Erythroblast (primary cell): ENCODE measurements at regions not wholly inside any gene's neighbourhood (a gene's known extent, or its start where the extent isn't known, plus 50 kb on each side); places are given as distances from the start of the nearest gene placed in this dataset.

Source experiments
- DNase-seq, 2 experiments: peaks; one replicate each; lab custom pipeline; 2025; lab: John Stamatoyannopoulos, UW
- GATA1 ChIP-seq: IDR thresholded peaks from 2 replicates; pipeline ENCODE4 v1.6.1; 2011; ENCODE audit warnings: low read depth, mild to moderate bottlenecking, control low read depth, low read length, moderate library complexity
- POLR2A ChIP-seq: IDR thresholded peaks from 2 replicates; pipeline ENCODE4 v1.6.1; 2011; ENCODE audit warnings: mild to moderate bottlenecking, low read length

GRCh38 chr3:42020684-42021307, 58.9 kb upstream of the ULK4 start:
- no peak for DNase-seq
- TF ChIP-seq GATA1, result no peak
- no peak for TF ChIP-seq POLR2A

GRCh38 chr3:42019953-42020260, 58.0 kb upstream of the ULK4 start:
- TF ChIP-seq GATA1, result no peak
- TF ChIP-seq POLR2A, result no peak
- DNase-seq, result no peak

GRCh38 chr3:42019144-42019952, 57.4 kb upstream of the ULK4 start:
- TF ChIP-seq GATA1 (no peak), POLR2A (no peak)
- DNase-seq, result no peak

- no peak for TF ChIP-seq GATA1
- no peak for TF ChIP-seq POLR2A
- DNase-seq, result peak; percentile 24 to 32
Measured at GRCh38 chr3:42014921-42015533, 53.1 kb upstream of the ULK4 start.

- TF ChIP-seq POLR2A (no peak), GATA1 (no peak)
- peak in 1 of 2 experiments; percentile 50 for DNase-seq
Measured at GRCh38 chr3:42014458-42014920, 52.6 kb upstream of the ULK4 start.

- TF ChIP-seq POLR2A (no peak), GATA1 (no peak)
- peak; percentile 65 to 67 for DNase-seq
Measured at GRCh38 chr3:42013691-42014457, 52.0 kb upstream of the ULK4 start.

GRCh38 chr3:42012935-42013690, 51.2 kb upstream of the ULK4 start:
- TF ChIP-seq GATA1, result no peak
- peak; percentile 48 for TF ChIP-seq POLR2A
- peak; percentile 83 to 90 for DNase-seq

GRCh38 chr3:42012383-42012934, 50.6 kb upstream of the ULK4 start:
- no peak for TF ChIP-seq POLR2A
- TF ChIP-seq GATA1, result no peak
- DNase-seq, result no peak
